GM18907 (cell line): ENCODE measurements at regions not wholly inside any gene's neighbourhood (a gene's known extent, or its start where the extent isn't known, plus 50 kb on each side); places are given as distances from the start of the nearest gene placed in this dataset.

Experiments
- ATAC-seq: cut with Tn5 transposase; IDR thresholded peaks from one replicate; pipeline ENCODE4 v1.9.1; 2021; ENCODE audit warnings: mild to moderate bottlenecking, moderate library complexity; ENCODE audit not compliant: unreplicated experiment

DNA sequence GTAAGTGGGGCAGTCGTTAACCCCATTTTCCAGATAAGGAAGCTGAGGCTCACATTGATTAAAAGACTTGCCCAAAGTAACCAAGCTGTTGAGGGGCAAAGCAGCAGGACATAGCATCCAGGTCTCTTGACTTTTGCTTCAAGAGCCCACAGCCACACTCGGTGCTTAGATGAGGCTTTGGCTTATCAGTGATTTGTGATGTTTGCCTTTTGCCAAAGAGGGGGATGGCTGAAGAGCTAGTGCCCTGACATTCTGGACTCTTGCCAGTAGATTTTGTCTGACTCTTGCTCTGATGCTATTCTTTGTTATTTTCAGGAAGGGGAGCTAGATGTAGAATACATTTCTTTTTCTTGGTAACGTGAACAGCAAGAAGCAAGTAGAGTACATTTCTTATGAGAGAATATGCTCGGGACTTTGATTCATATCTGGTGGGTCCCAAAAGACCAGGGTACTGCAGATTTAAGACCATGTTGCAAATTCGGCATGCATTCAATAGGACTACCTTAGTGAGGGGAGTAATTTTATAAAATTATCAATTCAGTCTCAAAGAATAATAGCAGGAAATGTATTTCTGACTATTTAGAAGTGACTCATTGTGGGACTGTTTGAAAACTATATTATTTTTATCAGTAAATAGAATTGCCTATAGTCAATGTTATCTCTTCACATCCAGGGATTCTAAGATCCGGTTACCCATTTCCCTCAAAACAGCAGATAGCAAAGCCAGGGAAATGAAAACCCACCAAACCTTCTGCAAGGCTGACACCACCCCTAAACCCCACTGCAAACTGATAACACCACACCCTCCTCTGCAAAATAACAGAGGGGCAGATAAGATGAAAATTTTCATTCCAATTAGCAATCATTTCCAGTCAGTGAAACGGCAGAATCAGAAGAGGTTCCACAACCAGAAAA, 180.0 kb upstream of the BMPER start:
- no peak for ATAC-seq

DNA sequence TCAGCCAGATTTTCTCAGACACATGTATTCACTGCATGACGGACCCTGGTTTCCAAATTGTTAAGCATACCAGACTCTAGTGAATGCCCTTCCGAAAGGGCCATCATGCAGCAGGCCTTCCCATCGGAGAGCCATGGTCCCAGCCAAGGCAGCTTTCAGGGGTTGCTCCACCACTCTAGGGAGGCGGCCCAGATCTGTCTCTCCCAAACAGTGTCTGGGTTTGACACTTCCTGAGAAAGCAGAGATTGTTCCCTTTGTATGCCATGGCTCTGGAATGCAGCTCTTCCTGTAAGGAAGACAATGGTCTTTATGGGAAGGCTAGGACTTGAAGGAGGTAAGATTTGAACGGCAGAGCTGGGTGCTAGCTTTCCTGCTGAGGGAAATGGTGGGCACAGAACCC, 178.8 kb upstream of the BMPER start:
- ATAC-seq: no peak

DNA sequence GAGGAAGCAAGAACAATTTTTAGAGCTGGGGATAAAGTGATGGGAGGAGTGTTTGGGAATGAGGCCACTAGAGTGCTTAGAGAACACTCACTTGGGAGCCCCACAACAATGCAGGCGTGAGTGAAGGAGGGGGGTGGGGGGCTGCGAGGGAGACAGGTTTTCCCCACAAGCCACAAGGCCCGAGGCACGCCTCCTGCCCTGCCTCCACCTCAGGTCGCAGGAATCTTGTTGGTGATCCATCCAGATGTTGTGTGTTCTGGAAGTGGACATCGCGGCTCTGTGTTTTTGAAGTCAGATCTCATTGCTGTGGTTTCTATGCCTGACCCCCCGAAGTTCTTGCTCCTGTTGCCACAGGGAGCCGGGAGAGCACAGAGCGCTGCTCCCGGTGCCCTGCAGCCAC, 178.0 kb upstream of the BMPER start:
- no peak for ATAC-seq

DNA sequence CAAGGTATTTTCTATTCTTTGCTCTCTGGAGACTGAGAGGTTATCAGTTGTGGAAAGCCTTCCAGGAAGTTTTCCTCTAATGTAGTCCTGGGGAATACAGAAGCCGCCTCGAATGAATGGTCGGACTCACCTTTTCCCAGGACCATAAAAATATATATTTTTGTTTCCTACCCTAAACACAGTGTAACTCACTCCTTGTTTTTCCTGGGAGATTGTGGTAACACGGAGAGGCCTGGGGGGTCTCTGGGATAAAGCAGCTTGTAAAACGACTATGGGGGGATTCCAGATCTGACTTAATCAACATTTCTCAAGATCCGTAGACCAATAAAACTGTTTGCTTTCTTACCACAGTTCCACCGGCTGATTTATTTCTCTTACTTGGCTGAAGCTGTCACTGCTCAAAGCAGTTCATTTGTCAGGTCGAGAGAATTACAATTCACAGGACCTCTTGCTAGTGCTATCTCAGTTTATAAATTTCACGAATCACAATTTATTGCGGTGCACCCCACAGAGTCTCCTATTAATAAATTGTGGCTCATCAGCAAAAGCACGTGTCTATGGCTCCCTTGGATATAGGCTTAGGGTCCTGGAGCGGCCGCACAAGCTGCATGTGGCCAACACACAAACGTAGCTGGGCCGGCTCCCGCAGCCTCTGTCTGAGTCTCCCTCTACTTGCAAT, 176.3 kb upstream of the BMPER start:
- no peak for ATAC-seq

DNA sequence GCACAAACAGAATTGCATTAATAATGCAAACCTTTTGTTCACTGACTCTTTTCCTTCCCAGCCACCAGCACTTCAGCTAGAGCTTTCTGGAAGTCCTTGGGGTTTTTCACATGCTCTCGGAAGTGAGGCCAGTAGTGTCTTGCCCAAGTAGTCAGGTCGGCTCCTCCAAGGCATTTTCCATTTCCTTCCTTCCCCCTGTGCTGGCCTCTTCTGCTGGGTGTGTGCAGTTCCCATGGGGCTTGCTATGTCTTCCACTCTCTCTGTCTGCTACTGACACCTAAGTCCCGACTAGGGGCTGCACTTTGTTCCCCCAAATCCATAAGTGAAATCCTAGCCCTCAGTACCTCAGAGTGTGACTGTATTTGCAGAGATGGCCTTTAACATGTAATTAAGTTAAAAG, 175.6 kb upstream of the BMPER start:
- ATAC-seq: no peak

DNA sequence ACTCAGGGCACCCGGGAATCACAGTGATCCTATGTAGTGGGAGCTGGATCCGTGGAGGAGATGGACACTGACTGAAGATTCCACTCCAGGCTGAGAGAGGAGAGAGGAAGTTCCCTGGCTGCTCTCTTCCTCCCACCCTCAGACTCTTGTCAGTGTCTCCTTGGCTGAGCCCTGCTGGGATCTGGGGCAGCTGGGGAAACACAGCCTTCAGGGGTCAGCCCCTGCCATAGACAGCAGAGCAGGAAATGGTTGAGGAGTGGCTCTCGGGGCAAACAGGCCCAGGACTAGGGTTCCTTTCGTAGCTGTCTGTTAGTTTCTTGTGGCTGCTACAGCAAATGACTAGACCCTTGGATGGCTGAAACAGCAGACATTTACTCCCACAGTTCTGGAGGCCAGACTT, 174.4 kb upstream of the BMPER start:
- ATAC-seq: no peak

DNA sequence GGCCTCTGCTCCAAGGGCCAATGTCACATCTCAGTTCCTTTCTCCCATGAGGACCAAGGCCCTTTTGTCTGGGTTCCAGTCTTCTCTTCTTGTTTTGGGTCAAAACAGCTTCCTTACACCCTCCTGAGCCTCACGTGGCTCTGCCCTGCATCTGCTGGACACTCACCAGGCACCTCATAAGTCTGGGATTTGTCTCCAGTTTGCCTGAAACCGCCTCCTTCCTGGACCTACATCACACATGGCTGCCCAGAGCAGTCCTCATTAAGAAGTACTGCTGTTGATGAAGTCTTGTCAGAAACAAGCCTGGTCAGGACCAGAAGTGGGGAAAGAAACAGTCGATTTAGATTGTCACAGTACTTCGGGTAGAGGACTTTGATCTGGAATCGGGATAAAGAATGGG, 173.4 kb upstream of the BMPER start:
- no peak for ATAC-seq

DNA sequence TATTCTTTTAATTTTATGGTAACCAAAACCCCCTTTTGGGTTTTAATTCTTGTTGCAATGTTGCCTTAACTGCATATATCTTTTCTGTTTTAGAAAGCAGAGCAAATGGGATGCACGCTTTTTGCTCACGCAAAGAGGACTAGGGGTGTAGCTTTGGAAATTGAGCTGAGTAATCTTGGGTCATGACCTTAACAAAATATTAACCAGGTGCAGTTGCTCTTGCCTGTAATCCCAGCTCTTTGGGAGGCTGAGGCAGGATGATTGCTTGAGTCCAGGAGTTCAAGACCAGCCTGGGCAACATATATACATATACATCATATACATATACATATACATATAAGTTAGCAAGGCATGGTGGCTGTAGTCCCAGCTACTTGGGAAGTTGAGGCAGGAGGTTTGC, 172.9 kb upstream of the BMPER start:
- no peak for ATAC-seq

DNA sequence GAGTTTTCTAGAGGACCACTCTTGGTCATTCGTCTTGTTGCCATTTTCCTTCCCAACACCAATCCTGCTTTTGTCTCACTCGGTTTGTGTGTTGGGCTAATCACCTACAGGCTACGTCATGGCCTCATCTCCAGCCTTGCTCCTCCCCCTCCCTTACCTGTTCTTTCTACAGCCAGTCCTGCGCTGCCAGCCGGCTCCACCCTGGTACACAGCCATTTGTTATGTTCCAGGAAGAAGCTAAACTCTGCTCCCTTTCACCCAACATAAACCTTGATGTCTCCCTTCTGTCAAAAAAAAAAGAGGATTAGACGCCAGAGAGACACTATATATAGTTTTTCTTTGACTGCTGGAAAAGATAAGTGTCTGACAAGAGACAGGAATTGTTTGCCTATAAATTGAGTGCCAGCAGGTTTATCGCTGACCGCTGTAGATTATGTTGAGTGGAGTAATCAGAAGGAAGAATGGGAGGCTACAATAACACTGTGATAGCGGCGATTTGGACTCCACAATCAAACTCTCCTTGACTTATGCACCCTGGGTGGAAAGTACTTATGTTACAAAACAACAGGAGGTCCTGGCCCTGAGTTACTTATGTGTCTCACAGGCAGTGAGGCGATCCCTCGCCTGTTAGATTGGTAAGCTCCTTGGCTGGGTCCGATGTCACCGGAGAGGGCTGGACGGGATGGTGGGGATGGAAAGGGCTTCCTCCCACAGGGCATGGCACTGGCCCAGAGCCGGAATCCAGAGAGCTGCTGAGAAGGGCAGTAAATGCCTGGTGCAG, 171.3 kb upstream of the BMPER start:
- ATAC-seq: no peak

DNA sequence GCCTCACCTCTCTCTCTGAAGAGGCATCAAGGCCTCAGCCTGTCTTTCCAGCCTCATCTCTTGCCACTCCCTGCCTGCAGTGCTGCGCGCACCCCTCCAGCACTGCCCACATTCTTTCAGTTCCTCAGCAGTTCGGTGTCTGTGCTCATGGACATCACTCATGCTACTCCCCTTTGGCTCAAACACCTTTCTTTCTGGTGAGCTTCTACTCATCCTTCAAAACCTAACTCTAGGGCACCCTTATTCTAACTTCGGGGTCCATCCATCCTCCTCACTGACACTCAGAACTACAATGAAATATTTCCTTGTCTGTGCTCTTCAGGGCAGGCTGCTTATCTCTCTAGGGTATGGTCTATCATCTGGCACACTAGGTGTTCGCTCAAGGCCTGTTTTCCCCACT, 169.9 kb upstream of the BMPER start:
- no peak for ATAC-seq

DNA sequence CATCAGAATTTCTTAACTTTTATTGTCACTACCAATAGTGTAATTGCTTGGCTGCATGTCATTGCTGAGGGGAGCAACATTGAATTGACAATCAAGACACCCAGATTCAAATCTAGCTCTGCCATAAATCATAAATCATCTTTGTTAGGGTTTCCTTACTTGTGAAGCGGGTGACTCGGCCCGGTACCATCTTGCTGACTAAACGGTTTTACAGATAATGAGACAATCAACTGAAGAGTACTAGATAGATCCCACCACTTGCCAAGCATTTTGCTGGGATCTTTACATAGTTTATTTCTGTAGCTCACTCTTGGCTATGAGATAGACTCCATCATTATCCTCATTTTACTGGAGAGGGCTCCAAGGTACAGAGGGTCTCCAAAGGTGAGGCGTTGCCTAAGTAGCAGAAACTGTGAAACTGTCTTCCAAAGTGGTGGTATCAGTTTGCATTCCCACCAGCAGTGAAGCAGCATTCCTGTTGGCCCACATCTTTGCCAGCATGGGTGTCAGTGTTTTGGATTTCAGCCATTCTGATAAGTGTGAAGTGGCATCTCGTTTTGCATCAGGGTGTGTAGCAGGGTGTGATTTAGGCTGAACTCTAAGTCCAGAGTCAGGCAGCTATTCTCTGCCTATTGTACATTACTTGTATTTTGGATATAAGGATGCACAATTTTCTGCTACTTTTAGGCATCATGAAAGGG, 168.7 kb upstream of the BMPER start:
- ATAC-seq: no peak

DNA sequence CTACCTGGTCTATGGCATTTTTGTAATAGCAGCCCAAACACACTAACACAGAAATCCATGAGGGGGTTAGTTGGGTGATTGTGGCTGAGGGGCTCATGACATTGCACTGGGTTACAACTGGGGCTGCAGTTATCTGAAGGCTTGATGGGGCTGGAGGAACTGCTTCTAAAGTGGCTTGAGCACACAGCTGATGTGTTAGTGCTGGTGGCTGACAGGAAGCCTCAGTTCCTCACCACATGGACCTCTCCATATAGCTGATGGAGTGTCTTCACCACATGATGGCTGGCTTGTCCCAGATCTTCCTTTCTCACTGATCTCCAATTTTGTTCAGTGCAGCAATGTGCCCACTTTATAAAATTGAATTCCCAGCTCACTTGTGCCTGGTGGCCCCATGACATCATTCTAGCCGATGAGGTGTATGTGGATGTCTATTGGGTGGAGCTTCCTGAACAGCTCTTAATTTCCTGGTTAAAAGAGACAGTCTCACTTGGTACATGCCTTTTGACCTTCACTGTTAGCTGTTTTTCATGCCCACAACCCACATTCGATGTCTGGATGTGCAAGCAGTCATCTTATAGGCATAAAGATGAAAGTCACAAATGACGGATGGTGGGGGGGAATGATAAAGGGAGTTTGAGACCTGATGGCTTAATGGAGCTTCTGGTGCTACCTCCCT, 166.9 kb upstream of the BMPER start:
- no peak for ATAC-seq

DNA sequence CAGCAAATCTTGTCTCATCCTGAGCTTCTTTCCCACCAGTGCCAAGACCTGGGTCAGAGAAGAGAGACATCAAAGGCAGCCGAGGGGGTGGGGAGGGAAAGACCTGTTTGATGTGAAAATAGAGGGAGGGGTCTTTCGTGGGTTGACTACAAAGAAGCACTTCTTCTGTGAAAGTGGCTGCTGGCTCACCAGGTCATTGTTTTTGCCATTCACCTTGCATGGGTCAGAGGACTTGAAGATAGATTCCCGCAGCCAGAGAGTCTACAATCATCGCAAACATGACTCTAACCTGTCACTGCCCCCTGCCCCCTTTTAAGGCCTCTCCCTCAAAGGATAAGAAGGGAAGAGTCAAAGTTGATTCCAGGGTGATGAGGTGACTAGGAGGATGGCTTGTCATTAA, 166.1 kb upstream of the BMPER start:
- no peak for ATAC-seq

DNA sequence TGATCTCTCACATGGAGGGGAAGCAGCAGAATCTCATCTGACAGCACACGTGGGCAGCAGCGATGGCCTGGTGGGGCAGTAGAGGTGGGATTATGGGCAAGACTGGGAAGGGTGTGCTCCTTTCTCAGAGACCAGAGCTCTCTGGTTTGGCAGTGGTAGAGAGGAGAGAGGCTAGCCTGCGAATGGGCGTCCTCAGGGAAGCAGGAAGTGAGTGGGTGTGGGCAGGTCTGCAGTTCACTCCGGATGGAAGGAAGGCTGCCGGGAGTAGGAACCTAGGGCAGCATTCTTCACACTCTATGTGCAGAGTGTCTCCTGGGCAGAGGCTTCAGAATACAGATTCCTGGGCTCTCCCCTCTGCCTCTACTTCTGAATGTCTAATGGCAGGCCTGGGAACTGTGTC, 162.8 kb upstream of the BMPER start:
- no peak for ATAC-seq

DNA sequence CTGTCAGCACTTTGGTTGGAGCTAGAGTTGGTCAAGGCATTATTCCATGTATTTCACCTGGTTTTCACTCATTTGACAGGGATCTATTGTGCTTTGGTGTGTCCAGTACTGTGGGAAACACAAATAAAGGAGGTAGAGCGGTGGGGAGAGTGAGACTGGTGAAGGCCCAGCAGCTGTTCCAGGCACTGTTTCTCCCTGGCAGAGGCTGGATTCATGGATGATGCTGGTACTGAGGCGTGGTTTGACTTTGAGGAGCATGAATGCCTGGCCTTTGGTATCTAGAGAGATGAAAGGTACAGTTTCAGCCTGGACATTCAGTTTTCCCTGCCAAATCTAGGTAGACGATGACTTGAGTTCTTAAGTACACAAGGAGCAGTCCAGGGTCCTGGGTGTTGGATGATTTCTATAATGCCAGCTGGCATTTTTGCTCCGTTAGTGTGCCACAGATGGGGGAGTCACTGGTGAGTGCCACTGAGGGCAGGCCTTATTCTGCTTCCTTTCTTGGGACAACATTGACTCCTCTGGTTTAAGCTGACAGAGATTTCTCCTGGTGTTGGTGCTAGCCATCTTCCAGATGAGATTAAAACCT, 162.2 kb upstream of the BMPER start:
- no peak for ATAC-seq

DNA sequence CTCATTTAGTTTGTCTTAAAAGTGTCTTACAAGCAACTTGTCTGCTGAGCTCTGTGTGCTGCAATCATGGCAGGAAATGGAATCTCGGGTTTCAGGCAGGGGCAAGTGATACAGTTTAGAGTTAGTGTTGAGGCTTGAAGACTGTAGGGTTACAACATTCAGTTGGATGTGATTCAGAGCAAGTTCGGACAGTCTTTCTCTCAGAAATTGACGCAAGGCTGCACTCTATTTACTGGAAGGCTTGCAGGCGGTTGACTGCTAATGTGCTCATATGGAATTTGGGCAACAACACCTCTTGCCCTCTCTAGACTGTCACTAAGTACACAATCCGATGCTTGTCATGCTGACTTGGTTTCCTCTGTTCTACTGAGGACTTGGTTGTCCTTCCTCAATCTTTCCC, 161.7 kb upstream of the BMPER start:
- no peak for ATAC-seq

DNA sequence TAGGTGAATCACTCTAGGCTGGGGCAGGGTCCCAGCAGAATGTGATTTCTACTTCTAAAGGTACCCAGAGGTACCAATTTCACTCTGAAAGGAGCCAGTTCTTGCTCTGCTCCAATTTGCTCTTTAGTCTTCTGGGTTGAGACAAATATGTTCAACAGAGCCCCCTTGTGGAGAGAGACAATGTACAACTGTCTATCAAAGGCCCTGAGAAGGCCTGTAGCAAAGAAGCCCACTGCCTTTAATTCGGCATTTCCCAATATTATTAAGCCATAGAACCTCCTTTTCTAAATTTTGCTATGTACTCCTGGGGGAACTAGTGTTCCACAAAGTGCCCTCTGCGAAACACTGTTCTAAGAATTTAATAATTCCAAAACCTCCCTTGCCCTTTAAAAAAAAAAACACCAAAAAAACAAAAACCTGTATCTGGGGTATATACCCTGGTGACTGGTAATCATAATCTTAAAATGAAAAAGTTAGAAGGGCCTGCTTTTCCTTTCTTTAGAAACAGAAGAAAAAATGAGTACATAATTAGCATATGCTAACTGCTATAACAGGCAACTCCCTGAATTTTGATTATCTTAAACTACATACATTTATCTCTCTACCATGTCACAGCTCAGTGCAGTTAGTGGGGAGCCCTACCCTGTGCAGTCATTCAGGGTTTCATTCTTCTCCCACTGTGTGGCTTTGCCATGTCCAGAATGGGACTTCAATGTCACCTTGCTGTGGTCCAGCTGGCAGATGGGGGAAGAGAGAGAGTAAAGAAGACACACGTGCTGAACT, 160.9 kb upstream of the BMPER start:
- no peak for ATAC-seq

DNA sequence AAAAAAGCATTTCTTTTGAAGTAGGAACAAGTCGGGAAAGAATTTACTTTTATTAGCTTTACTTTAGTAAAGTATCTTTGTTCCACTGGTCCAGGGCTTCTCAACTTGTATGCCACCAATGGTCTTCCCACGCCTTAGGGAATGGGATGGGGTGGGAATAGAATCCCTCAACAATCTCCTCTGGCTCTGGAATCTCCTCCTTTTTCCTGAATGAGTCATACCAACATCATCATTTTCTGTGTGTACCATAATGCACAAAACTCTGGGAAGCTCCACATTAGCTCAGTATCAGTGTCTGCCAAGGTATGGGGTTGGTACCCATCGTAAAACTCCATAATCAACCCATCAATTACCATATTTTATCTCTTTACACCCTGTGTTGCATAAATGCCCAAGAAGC, 159.4 kb upstream of the BMPER start:
- no peak for ATAC-seq

DNA sequence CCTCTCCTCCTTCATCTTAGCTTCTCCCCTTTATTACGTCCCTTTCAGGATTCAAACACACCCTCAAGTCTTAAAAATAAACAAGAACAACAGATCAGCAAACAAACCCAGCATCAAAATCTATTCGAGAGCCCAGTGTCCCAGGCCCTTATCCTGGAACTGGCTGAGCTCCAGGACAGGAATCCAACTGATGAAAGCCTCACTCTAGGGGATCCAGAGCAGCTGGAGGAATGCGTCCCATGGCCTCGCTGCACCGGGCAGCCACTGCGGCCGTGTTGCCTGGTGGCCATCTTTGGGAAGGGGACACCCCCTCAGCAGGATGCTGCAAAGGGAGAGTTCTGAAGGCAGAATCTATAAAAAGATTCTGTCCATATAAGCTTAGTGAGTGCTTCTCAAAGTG, 156.5 kb upstream of the BMPER start:
- ATAC-seq: no peak
